ENCODE measurements at regions not wholly inside any gene's neighbourhood (a gene's known extent, or its start where the extent isn't known, plus 50 kb on each side); places are given as distances from the start of the nearest gene placed in this dataset.

- TF ChIP-seq CTCF (IDR thresholded peaks at IDR 0.05; ENCODE audit: low read depth, low read length, missing control alignments): no peak
- no peak overlapping the region for H3K4me3 ChIP-seq (ENCODE audit: low read depth, low read length)
- DNase-seq (ENCODE audit: low read depth): no peak
- in situ Hi-C loops (cut with HindIII; ENCODE audit: low sequenced_read_pairs): no loop called here
Observed at GRCh38 chr1:30452925-30453324, 270.5 kb downstream of the MATN1 start.

GRCh38 chr1:30452170-30452569 lies 271.2 kb downstream of the MATN1 start:
- in situ Hi-C loops (cut with HindIII; ENCODE audit: low sequenced_read_pairs): no loop called here
- no peak for DNase-seq (ENCODE audit: low read depth)
- TF ChIP-seq CTCF (IDR thresholded peaks at IDR 0.05; ENCODE audit: low read depth, low read length, missing control alignments): no peak
- H3K4me3 ChIP-seq (ENCODE audit: low read depth, low read length): no peak overlapping the region

GRCh38 chr1:30451532-30452125 lies 271.8 kb downstream of the MATN1 start:
- in situ Hi-C loops (cut with HindIII; ENCODE audit: low sequenced_read_pairs): no loop called here
- no peak for TF ChIP-seq CTCF (IDR thresholded peaks at IDR 0.05; ENCODE audit: low read depth, low read length, missing control alignments)

GRCh38 chr1:30450818-30451233 lies 272.6 kb downstream of the MATN1 start:
- in situ Hi-C loops (cut with HindIII; ENCODE audit: low sequenced_read_pairs): no loop called here
- no peak for DNase-seq (ENCODE audit: low read depth)
- TF ChIP-seq CTCF (IDR thresholded peaks at IDR 0.05; ENCODE audit: low read depth, low read length, missing control alignments): no peak
- no peak overlapping the region for H3K4me3 ChIP-seq (ENCODE audit: low read depth, low read length)

More at GRCh38 chr1:30451532-30452125, 271.8 kb downstream of the MATN1 start:
- H3K4me3 ChIP-seq (ENCODE audit: low read depth, low read length): no peak overlapping the region
- DNase-seq (ENCODE audit: low read depth): no peak

- no peak for TF ChIP-seq CTCF (IDR thresholded peaks at IDR 0.05; ENCODE audit: low read depth, low read length, missing control alignments)
Observed at GRCh38 chr1:30450148-30450817, 273.1 kb downstream of the MATN1 start.

GRCh38 chr1:30449428-30450147 lies 273.8 kb downstream of the MATN1 start:
- DNase-seq (ENCODE audit: low read depth): no peak
- in situ Hi-C loops (cut with HindIII; ENCODE audit: low sequenced_read_pairs): no loop called here
- no peak overlapping the region for H3K4me3 ChIP-seq (ENCODE audit: low read depth, low read length)
- TF ChIP-seq CTCF (IDR thresholded peaks at IDR 0.05; ENCODE audit: low read depth, low read length, missing control alignments): no peak

More at GRCh38 chr1:30450148-30450817, 273.1 kb downstream of the MATN1 start:
- H3K4me3 ChIP-seq (ENCODE audit: low read depth, low read length): no peak overlapping the region
- DNase-seq (ENCODE audit: low read depth): no peak
- in situ Hi-C loops (cut with HindIII; ENCODE audit: low sequenced_read_pairs): no loop called here
